C1 segment of cervical spinal cord (tissue), 14 donors: ENCODE measurements at regions not wholly inside any gene's neighbourhood (a gene's known extent, or its start where the extent isn't known, plus 50 kb on each side); places are given as distances from the start of the nearest gene placed in this dataset.
A peak's percentile ranks its signal among the peaks of the same experiment; 100 is the strongest.

Experiments used
- DNase-seq, 14 donors: peaks; one replicate each; lab custom pipeline; 2025; lab: John Stamatoyannopoulos, UW

DNA sequence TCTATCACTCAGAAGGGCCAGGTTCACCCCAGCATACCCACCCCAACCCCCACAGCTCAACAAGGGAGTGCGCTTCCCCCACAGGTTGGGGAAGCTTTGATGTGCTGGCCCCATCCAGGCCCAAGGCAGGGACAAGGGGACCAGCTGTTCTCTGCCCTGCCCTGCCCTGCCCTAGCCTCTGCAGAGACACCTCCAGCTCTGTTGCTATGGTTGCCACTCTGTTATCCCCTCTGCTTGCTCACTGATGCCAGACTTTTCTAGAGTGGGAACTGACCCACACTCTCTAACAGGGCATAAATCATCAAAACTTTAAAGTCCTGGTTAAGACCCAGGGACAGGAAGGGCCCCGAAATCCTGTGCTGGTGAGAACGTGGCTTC lies 50.4 kb upstream of the ENPP7 start:
- no peak for DNase-seq

DNA sequence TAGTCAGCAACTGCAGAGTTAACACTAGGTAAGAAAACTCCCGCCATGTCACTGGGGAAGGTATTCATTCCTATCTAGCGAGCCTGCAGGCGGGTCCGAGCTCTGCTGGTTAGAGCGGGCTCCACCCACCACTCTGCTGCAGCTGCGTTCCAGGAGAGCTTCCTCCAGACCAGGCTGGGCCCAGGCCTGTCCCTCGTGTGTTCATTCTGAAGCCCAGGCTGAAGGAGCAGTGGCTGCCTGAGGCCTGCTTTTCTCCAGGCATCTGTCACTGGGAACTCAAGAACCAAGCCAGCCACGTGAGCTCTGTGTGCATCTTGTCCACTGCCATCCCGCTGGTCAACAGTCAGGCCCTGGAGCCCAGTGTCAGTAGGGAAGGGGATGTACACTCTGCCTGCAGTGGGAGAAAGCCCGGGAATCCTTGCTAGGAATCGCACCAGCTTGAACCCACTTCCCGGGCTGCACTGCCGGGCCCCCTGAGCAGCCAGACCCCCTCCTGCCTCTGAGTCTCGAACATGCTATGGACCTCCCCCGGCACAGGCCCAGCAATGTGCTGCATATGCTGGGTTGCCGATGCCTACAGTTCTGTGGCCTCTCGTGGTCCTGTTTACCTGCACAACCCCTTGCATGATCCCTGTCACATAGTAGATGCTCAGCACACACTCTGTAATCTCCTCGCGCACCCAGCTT lies 51.0 kb upstream of the ENPP7 start:
- no peak for DNase-seq

DNA sequence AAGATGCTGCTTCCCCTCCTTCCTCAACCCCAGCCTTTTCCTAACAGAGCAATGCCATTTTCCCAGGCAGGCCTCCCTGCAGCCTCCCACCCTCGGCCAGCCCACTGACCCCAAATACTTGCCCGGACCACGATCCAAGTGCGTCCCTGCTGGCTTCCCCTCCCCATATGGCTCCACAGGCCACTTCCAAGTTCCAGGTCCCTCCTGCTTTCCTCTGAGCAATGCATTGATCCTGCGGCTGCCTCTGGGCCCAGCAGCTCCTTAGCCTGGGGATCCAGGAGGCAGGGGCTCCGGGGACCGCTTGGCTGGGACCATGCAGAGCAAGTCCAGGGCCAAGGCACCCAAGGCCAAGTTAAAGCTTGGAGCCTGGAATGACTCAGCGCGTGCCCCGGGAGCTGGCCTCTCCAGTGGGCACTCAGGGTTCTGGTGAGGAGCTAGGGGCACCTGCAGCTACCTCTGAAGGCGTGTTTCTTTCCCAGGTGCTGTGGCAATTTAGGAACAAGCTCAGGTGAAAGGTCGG lies 51.9 kb upstream of the ENPP7 start:
- DNase-seq, result no peak

DNA sequence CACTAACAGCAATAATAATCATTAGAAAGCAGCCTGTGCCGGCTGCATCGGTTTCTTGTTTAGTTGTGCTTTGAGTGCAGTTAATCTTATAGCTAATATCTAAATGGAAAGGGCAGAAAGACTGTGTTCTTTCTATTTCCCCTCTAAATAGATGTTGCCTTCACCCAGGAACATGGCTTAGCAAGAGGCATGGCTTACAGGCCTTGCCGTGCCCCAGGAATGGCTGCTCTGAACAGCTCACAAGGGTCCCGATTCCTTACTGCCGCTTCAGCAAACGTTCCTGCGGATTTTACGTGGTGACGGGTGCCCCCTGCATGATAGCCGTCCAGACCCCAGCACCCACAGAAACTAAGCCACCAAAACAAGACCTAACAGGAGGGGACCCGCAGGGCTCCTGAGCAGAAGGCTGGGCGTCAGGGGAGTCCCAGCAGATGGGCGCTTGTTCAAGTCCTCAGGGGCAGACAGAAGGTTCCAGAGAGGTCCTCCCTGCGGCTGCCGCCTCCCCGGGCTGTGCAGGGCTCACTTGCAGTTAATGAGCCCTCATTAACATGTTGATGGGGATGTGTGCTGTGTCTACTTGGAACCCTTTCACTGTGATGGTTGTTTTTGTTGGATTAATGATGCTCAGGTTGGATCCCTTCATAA lies 52.5 kb upstream of the ENPP7 start:
- no peak for DNase-seq

DNA sequence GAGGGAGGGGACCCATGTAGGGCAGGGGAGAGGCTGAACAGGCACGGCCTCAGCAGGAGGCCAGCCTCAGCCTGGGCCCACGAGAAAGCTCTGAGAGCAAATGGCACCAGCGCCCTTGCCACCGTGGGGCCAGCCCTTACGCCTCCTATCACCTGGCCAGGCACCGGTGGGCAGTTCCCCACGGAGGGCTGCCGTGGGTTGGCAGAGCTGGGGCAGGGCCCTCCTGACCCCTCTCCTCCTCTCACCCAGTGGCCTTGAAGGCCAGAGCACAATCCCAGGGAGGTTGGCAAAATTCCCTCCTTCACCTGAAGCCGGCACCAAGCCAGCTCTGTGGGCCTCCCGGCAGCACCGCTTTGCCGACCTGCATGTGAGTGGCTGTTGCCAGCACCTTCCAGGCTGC lies 53.1 kb upstream of the ENPP7 start:
- no peak for DNase-seq

DNA sequence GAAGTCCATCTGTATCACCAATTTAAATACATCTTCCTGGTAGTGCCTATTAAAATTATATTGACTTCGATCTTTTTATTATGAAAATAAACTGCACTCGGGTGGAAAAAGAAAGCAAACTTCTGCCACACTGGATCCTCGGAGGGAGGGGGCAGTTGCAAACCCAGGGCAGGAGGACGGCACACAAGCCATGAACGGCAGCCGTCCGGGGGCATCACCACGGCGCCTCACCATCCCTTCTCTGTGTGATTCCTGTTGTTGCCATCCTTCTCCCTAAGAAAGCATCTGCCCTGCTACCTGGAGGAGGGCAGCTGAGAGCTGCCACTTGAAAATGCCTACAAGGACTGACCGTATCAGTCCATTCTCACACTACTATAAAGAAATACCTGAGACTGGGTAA lies 53.9 kb upstream of the ENPP7 start:
- DNase-seq, result no peak

DNA sequence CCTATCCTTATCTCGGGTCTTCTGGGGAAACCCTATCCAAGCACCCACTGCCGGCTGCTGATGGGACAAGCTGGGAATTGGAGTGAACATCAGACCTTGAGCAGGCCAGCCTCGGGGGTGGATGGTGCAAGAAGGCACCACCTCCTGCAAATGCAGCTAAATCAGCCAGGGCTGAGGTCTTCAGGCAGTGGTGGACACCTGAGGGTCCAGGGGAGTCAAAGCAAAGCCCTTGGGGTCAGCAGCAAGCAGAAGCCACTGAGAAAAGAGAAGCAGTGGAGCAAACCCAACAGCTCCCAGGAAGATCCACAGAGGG lies 55.4 kb upstream of the ENPP7 start:
- no peak for DNase-seq

DNA sequence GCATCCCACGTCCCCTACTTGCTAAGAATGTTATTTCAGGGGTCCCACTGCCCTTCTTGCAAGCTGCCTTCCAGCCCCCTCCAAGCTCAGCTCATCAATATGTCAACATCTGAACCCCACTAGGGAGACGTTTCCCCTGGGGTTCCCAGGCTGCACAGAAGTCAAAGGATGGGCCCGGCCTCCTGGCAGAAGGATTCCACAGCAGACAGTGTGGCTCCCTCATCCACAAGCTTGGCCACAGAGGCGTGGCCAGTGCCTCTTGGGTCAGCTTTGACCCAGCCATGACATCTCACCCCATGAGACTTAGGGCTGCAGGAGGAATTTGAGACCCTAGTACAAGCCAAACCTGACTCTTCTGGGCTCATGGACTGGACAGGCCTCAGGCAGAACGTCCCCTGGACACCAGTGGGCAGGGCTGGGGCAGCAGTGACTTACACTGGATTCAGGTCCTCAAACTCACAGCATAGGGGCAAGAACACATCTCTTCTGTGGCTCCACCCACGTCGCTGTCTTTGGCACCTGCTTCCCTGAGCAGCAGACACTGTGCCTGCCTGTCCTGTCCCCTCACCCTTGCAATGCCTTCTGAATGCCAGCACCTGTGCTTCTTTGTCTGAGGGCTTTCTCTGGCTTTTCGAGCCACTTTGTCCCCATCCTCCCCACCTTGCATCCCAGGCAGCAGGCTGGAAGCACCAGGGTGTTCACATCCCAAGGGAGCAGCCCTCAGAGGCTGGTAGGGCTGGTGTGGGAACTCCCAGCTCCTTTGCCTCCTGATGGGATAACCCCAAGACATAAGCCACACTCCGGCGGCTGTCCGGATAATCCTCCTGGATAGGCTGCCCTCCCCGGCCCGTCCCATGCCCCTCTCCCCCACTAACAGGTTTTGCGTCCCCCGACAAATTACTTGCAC lies 56.0 kb upstream of the ENPP7 start:
- no peak for DNase-seq

DNA sequence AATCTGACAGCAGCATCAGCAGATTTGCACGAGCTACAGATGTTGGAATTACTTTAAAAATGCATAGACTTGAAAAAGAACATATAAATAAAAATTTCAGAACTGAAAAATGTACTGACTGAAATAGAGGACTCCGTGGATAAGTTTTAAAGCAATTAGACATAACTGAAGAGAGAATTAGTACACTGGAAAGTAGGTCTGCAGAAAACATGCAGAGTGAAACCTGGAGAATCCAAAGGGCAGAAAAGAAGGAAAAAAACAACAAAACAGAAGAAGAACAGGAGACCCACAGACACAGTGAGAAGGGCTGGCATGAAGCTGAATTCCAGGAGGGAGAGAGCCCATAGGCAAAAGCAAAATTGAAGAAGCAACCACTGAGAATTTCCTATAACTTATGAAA lies 57.2 kb upstream of the ENPP7 start:
- DNase-seq, result no peak

DNA sequence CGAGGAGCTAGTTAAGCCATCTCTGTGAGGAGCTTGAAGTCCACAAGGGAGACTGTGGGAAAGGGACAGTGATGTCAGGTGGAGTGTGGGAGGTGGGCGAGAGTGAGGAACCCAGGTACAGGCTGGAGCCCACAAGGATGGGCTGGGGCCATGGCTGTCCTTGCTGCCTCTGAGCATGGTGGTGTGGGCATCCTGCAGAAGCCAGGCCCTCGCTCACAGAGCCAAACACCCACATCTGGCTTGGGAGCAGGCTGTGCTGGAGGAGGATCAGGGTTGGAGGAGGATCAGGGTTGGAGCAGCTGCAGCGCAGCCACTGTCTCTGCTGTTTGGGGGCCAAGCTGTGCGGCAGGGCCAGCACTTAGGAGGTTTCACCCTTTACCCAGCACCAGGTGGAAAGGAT lies 58.2 kb upstream of the ENPP7 start:
- no peak for DNase-seq

DNA sequence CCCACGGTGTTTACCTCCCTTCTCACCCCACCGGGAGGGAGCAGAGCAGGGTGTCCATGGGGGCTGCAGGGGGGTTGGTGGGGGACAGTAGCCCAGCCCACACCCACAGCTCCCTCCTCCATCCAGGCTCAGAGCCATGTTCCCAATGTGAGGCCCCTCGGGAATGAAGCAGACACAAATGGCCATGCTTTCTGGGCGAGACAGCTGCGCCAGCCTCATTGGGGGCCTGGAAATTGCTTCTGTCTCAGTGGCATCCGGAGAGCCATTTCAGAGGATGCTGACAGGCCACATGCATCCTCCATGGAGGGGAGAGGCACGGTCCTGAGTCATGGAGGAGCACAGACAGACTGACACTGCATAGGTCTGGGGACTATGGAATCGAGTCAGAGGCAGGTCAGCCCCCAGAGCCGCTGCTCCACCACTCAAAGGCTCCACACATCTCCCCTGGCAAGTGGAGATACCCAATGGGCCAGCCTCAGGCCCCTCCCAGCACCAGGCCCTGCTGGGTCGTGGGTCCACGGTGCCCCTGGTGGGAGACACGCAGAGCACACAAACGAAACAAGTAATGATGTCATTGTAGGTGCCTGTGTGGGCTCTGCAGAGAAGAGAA lies 59.6 kb upstream of the ENPP7 start:
- DNase-seq, result no peak

DNA sequence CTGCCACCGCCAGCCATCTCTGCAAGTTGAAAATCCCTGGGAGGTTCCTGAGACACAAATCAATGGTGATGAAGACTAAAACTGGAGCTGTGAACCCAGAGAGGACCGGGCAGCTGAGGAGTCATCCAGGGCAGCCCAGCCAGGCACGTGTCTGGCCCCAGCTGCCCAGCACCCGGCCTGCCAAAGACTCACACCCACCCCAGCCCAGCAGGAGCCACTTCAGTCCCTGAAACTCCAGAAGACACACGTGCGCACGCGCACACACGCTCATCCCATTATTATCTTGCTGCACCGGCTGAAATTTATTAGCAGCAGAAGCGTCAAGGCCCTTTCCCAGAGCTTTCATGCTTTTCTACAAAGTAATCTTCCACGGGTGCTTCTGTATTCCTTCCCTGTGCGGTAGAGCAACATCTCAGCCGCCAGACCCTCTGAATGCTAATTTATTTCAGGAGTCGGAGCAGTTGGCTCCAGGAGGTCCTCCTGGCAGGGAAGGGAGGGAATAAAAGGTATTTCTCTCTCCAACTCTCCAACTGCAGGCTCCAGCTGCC lies 59.8 kb upstream of the RBFOX3 start:
- DNase-seq, result no peak

DNA sequence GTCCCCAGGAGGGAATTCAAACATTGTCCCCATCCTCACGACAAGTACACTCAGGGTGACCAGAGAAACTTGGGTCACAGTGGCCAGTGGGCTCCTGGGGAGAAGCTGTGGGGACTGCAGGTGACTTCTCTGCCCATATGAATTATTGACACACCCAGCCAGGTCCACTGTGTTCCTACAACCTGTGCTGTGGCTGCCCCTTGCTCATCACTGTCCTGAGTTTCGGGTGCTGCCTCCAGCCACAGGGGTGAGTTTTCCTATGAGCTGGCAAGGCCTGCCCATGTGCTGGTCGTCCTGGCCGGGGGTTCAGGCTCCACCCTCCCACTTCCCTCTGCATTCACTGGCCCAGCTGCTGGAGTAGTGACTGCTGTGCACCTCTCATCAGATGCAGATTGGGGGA lies 59.0 kb upstream of the RBFOX3 start:
- DNase-seq, result no peak

DNA sequence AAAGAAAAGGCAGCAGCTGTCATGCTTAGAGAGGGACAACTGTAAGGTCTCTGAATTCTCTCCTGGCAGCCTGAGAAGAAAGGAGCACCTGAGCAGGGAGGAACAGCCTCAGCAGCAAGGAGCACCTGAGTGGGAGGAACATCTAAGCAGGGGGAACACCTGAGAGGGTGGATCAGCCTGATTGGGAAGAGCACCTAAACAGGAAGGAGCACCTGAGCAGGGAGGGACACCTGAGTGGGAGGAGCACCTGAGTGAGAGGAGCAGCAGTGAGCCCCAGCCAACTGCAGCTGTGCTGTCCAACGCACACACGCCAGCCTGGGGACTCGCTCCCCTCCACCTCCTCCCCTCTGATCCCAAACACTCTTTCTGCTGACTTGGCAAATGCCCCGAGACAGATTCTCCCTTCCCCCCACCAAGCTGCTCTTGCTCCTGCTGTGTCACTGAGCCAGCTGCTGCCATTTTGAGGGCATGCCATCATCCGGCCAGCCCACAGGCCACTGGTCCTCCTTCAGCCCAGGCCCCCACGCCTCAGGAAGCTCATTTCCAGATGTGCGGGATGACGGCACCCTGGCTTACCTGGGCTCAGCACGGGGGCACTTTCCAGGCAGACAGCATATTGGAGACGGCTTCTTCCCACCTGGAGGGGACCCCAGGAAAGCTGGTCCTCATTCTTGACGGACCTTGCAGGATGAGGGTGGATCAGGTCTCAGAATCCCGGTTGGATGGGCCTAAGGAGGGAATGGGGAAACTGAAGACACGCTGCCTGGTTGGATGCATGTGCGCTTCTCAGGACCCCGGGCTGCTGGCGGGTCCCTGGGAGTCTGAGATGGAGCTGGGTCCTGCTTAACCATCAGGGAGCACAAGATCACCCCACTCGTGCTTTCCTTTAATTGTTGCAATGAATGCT lies 57.7 kb upstream of the RBFOX3 start:
- DNase-seq, result no peak

DNA sequence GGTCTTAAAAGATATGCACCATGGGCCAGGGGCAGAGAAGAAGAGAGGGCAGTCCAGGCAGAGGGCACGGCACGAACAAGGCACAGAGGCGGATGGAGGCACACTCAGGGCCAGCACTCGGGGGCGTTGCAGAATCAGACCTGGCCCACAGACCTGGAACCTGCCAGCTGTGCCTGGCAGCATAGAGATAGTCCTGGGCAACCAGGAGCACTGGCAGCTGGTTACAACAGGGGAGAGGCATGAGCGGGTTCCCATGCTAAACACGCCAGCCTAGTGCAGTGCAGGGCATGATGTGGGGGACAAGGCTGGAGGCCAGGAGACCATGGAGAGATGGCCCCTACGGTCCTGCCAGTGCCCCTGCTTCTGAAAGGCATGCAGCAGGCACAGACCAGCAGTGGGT lies 56.9 kb upstream of the RBFOX3 start:
- DNase-seq, result no peak

DNA sequence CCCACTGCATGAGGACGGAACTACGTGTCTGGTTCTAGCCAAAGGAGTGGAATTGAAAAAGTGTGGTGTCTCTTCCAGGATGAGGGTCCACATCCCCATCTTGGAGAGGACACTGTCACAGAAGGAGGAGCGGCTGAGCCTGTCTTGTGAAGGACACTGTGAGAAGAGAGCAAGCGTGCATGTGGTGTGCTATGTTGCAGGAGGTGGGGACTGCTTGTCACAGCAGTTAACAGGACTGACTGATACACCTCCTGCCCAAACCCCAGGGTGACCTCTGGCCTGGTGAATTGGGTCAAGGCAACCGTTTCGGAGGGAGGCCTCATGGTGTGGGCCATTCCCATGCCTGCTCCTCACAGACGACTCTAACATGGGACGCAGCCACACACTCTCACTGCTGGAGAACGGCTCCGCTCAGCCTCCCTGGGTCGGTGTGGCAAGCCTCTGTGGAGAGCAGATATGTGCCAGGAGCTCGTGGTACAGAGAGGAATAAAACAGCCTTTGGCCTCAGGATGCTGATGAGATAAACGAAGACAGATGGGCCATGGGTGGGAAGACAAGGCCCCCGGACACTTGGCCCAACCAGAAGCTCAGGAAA lies 56.4 kb upstream of the RBFOX3 start:
- DNase-seq, result no peak

DNA sequence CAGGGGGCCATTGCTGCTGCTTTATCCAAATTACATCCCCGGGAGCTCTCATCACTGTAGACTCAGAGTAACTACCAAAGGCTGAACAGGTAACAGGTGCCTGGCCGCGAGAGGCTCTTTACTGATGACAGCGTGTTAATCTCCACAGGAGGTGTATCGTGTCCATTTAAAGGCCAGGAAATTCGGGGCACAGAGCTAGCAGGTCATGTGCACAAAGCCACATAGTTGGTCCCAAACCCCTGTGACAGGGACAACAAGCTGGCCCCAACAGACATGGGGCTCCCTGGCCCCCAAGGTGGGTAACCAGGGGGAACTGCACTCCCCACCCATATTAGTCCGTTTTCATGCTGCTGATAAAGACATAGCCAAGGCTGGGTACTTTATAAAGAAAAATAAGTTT lies 55.3 kb upstream of the RBFOX3 start:
- DNase-seq, result no peak

DNA sequence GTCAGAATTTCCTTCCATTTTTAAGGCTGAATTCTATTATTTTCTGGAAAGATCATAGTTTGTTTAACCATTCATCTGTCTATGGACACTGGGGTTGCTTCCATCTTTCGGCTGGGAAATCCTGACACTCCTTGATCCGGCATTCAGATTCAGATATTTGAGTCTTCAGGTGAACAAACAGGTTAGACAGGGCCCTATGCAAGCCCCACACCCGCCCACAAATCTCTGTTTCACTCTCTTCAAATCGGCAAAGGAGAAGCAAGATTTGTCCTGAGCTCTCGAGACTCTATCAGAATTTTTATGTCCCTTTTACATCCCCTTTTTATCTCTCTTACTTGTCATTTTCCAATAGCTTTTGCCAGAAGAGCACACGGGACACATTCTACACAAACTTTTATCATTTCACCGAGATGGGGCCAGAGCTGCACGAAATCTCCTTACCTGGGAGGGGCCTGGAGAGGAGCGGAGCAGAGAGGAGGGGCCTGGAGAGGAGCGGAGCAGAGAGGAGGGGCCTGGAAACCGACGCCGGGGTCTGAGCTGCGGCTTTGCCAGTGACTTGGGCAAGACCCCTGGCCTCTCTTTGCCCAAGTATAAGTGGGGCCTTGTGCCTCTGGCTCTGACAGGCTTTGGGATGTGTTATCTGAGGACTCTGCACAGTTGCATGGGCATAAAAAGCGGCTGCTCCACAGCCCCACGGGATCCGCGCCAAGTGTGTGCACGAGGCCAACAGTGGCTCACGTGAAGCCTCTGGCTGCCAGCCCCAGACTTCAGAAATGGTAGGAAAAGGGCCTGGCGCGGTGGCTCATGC lies 54.3 kb upstream of the RBFOX3 start:
- DNase-seq, result peak in 4 of 14 donors; percentile 2 to 66 (median 6)

DNA sequence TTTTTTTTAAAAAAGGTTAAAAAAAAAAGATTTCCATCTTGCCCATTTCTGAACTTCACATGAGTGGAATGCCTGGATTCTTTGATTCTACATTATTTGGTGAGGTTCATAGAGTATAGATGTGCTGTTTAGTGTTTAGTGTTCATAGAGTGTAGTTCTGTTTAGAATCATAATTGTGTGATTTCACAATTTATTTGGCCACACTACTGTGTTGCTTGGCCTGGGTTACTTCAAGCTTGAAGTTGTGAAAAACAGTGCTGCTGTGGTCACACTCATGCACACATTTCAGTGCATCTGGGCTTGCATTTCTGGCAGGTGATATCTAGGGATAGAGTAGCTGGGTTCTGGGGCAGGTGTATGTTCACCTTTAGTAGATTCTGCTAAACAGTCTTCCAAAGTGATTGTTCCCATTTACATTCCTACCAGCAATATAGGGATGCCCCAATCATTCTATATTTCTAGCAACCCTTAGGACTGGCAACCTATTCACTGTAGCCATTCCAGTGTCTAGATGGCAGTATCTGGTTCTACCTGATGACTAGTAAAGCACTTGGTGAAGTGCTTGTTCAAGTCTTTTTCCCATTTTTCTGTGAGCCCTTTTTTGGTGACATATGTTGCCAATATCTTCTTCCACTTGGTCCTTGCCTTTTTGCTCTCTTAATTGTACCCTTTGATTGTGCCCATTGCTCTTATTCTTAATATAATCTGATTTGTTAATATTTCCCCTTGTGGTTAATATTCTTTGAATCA lies 50.6 kb upstream of the RBFOX3 start:
- DNase-seq, result no peak
